ENCODE measurements at regions not wholly inside any gene's neighbourhood (a gene's known extent, or its start where the extent isn't known, plus 50 kb on each side); places are given as distances from the start of the nearest gene placed in this dataset.

GRCh38 chr14:89017417-89017816 is 193.0 kb downstream of the TTC8 start:
- DNase-seq (ENCODE audit: low spot score) = no peak

GRCh38 chr14:89022274-89022673 is 197.8 kb downstream of the TTC8 start:
- no peak for DNase-seq (ENCODE audit: low spot score)

GRCh38 chr14:89024691-89025090 is 200.2 kb downstream of the TTC8 start:
- no peak for DNase-seq (ENCODE audit: low spot score)

- no peak for DNase-seq (ENCODE audit: low spot score)
These were observed 201.2 kb downstream of the TTC8 start for GRCh38 chr14:89025561-89026236.

- DNase-seq (ENCODE audit: low spot score) = peak; percentile 50
These were observed 202.8 kb downstream of the TTC8 start for GRCh38 chr14:89027097-89027740.

GRCh38 chr14:89028462-89029134 is 204.1 kb downstream of the TTC8 start:
- DNase-seq (ENCODE audit: low spot score) = no peak

GRCh38 chr14:89029961-89030694 is 205.7 kb downstream of the TTC8 start:
- DNase-seq (ENCODE audit: low spot score) = peak; percentile 20

GRCh38 chr14:89030921-89031320 is 206.5 kb downstream of the TTC8 start:
- no peak for DNase-seq (ENCODE audit: low spot score)

- DNase-seq (ENCODE audit: low spot score) = no peak
These were observed 207.7 kb downstream of the TTC8 start for GRCh38 chr14:89032086-89032649.

- no peak for DNase-seq (ENCODE audit: low spot score)
These were observed 209.3 kb downstream of the TTC8 start for GRCh38 chr14:89033756-89034155.

- DNase-seq (ENCODE audit: low spot score) = no peak
These were observed 211.9 kb downstream of the TTC8 start for GRCh38 chr14:89036371-89036770.

GRCh38 chr14:89037065-89037464 is 212.6 kb downstream of the TTC8 start:
- DNase-seq (ENCODE audit: low spot score) = no peak

- DNase-seq (ENCODE audit: low spot score) = peak; percentile 5
These were observed 215.6 kb downstream of the TTC8 start for GRCh38 chr14:89040080-89040459.

GRCh38 chr14:89040460-89041256 is 216.2 kb downstream of the TTC8 start:
- peak; percentile 95 for DNase-seq (ENCODE audit: low spot score)

GRCh38 chr14:89041257-89041582 is 216.8 kb downstream of the TTC8 start:
- peak; percentile 78 for DNase-seq (ENCODE audit: low spot score)

- DNase-seq (ENCODE audit: low spot score) = no peak
These were observed 217.6 kb downstream of the TTC8 start for GRCh38 chr14:89042021-89042420.

GRCh38 chr14:89053303-89053702 is 228.9 kb downstream of the TTC8 start:
- DNase-seq (ENCODE audit: low spot score) = no peak

- DNase-seq (ENCODE audit: low spot score) = no peak
These were observed 231.9 kb downstream of the TTC8 start for GRCh38 chr14:89056394-89056793.

- no peak for DNase-seq (ENCODE audit: low spot score)
These were observed 234.2 kb downstream of the TTC8 start for GRCh38 chr14:89058697-89059096.

- DNase-seq (ENCODE audit: low spot score) = no peak
These were observed 235.7 kb downstream of the TTC8 start for GRCh38 chr14:89060191-89060590.

- DNase-seq (ENCODE audit: low spot score) = no peak
These were observed 237.2 kb downstream of the TTC8 start for GRCh38 chr14:89061696-89062095.

GRCh38 chr14:89065879-89066278 is 241.4 kb downstream of the TTC8 start:
- DNase-seq (ENCODE audit: low spot score) = no peak
